Medulla oblongata (tissue), 1 donor: ENCODE measurements at regions not wholly inside any gene's neighbourhood (a gene's known extent, or its start where the extent isn't known, plus 50 kb on each side); places are given as distances from the start of the nearest gene placed in this dataset.

Source experiments
- DNase-seq: peaks from one replicate; pipeline ENCODE4 v3.0.0-alpha.2; 2015; ENCODE audit errors: extremely low spot score

DNA sequence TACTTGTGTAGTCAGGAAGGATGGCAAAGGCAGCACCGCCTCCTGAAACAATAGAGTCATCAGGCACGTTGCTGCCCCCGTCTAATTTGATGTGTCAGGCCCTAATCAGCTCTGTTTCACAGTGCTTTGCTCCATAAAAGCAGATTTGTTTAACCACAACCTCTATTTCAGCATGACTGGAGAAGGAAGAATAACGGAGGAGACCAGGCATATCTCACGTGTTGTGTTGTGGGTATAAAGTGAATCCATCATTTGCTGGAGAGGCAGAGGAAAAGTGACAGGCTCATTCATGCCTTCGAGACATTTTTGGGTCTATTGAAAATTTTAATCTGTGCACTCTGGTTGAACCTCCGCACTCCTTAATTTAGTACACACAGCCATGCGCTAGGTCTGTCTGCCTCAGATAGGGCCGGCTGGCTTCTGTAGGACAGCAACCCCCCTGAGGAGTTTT is 940.4 kb upstream of the SLC10A2 start:
- no peak for DNase-seq

DNA sequence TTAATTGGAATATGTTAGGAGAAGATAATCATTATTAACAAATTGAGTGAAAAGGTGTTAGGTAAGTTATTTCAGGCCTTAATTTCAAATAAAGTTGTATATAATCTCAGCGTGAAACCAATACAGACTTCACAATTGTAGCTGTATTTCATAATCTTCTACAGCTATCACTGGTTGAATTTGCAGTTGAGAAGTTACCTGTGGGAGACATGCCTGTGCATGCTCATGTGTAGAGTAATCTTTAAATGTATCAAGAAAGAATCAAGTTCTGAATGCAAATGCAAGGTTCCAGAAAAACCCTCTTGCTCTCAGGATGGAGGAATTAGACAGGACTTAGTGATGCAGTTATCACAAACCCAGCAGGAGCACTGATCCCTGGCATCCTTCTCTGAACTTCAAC is 938.4 kb upstream of the SLC10A2 start:
- DNase-seq = no peak

DNA sequence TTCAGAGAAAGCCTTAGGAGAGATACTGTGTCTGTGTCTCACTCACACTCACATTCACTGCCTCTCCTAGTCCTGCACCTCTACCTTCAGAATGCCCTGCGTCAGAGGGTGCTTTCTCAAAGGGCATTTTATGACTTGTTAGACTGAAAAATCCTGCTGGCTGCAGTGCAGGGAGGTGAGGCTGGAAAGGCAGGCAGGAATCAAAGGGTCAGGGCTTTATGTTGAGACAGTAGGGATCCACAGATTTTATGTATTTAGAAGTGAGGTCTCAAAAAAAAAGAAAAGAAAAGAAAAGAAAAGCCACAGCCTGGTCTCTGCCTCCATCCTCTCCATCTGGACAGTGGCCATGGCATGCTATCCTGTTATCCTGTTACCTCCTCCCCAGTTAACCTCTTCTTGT is 936.0 kb upstream of the SLC10A2 start:
- no peak for DNase-seq

DNA sequence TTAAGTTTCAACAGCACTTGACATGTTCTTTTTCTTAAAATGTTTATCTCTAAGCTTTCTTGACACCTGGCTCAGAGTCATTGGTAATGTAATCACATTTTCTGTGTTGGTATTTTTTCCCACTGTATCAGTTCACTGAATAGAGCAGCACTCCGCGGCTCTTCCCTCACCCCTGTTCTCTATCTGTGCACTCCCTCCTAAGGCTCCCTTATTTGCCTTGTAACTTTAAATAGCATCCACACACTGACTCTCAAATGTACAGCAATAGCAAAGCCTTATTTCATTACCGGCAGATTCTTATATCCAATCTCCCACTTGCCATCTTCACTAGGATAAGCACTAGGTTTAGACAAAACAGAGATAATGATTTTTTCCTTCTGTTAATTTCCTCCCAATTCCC is 935.5 kb upstream of the SLC10A2 start:
- DNase-seq = no peak

DNA sequence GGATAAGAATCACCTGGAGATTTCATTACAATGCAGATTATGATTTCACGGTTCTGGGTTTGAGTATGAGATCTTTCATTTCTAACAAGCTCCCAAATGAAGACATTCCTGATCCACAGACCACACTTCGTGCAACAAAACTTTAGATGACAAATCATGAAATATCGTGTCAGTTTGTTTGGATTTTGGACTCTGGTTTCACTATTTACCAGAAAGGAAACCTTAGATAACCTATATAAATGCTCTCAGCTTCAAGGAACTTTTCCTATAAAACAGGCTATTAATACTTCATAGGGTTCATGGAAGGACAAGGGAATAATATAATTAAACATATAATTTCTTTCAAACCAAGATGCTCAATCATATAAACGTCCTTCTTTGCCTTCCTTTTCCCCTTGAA is 930.5 kb upstream of the SLC10A2 start:
- no peak for DNase-seq

DNA sequence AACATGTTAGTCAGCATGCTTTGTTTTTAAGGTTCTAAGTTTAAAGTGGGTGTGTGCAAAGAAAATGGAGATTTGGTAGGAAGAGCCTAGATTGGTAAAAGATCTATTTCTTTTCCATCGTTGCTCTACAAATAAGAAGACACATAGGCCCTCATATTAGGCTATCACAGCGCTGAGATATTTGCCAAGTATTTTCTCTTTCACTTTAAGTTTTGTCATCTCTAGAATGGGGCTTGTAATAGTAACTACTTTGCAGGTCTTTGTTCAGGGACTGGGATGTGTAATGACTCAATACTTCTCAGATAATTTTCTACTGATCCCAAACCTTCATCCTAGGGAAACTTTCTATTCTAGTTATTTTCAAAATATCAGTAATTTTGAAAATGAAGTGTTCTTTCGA is 917.7 kb upstream of the SLC10A2 start:
- DNase-seq = no peak

DNA sequence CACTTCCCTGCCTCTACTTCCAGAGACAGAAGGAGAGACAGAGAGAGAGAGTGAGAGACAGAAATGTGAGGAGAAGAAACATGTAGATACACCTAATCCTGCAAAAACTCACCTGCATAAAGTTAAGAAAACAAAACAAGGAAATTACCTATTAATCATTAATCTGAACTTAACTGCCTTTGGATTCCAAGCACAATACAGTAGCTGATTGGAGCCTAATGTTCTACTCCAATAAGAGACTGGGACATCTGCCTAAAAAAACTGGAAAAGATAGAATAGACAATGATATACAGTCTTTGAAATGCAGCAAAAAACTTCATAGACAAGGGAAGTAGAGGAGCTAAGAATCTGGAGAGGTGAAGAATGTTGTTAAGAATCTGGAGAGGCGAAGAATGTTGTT is 910.2 kb upstream of the SLC10A2 start:
- no peak for DNase-seq

DNA sequence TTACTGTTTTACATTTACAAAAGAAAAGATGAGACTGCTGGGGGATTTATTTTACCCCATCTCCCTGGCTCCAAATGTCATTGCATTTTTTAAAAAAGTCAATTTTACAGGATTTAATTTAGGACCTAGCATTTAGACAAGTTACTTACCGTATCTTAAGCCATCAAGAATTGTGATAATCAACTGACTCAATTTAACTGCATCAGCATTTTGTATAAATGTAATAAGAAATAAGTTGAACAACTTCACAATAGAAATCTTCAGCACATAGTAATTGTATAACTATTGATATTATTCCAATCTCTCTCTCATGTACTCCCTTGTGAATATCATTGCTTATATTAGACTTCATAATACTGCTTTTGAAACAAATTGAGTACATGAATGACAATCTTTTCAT is 907.5 kb upstream of the SLC10A2 start:
- DNase-seq = no peak

DNA sequence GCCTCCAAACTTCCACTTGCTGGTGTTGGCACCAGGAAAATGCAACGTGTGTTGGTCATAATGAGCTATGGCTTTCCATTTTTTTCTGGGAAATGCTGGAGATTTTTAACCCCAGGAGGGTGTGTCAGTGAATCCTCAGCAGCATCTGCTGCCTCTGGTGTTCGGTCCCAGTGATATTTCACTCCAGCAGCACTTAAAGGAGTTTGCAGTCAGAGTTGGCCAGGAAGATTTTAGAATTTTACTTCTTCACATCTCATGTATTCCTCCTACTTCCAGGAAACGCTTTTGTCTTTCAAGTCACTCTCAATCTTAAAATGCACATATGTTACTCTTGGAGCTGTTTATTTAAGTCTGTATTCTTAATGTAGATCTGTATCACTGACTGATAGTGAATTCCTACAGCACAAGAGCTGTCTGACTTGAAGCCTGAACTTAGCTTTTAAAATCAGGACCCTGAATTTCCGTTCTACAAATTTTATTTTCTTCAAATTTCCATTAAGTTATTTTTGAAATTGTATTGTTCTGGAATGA is 903.4 kb upstream of the SLC10A2 start:
- DNase-seq = no peak

DNA sequence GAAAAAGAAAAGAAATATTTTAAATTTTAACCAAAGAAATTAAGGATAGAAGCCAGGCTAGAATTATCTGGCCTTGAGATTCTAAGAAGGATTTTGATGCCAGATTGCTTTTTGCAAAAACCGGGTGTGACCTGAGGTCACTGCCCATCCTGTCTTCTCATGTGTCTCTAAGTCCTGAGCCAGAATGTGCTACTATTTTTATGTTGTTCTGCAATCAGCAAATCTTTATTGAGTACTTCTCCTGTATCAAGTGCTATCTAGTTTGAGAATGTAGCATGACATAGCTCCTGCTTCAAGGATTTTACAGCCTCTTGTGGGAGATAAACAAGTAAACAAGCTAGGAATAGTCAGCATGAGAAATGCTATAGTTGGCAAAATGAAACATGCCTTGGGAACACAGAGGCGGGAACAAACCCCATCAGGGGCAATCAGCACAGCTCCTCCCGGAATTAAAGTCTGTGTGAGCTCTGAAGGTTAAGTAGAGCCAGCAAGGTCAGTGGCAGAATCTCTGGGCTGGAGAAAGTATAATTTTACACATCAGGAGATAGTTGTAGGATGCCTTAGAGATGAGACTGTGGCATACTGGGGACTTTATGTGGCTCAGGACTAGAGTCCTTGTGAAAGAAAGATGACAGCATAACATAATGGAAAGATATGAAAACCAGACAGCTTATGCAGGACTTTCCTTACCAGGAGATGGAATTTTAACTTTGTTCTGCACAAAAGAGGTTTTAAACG is 899.5 kb upstream of the SLC10A2 start:
- DNase-seq = no peak

DNA sequence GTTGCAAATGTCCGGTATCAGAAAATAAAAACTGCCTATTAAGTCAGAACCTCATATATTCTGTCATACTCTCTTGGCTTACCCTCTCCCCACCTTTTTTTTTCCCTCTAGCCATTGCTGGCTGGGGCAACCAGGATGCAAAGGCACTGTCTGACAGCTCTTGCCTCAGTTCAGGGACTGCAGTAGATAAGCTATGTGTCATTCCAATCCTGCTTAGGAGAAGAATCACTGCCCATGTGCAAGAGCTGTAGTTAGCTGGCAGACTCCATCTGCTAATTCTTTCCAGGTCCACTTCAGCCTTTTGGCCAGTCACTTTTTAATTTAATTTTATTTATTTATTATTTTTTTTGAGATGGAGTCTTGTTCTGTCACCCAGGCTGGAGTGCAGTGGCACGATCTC is 895.6 kb upstream of the SLC10A2 start:
- DNase-seq = no peak

DNA sequence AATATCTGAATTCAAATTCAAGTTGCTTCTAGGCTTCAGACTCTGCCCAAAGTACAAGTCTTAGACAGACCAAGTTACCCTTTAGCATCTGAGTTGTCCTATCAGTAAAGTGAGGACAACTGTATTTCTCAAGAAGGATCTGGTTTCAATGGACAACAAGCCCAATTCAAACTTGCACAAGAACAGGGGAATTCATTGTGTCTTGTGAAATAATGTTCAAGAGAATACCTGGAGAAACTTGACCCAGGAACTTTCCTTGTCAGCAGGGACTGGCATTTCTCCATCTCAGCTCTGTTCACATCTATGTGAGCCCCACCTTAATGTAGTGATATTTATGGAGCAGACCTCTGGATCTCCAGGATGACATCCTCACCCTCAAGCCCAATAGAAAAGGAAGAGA is 894.9 kb upstream of the SLC10A2 start:
- no peak for DNase-seq

DNA sequence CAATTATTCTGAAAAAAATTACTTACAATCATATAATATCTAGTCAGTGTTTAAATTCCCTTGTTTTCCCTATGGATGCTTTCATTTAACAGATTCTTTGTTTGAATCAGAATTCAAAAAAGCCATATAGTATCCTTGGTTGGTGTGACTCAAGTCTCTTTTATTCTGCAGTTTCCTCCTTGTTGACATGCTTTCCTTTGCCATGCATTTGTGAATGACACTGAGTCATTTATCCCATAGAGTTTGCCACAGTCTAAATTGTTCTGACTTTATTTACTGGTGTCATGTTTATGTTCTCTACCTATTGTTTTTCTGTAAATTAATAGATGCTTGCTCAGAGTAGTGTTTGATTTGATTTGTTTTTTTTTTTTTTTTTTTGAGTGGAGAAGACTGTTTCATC is 893.8 kb upstream of the SLC10A2 start:
- DNase-seq = no peak

DNA sequence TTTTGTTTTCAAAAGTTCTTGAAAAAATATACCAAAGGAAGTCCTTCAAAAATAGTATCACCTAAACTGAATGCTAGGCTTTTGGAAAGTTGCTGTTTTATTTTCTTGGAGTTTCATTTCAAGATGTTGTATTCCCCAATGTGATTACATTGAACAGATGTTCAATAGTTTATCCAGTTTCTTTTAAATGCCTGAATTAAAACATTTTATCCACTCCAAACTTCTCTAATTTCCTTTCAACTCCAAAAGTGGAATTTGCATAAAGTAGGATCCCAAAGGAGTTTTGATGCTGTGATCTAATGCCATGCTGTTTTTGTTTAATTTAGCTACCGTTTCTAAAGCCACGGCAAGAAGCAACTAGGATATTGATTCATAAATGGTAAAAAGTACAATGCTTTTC is 892.5 kb upstream of the SLC10A2 start:
- no peak for DNase-seq

DNA sequence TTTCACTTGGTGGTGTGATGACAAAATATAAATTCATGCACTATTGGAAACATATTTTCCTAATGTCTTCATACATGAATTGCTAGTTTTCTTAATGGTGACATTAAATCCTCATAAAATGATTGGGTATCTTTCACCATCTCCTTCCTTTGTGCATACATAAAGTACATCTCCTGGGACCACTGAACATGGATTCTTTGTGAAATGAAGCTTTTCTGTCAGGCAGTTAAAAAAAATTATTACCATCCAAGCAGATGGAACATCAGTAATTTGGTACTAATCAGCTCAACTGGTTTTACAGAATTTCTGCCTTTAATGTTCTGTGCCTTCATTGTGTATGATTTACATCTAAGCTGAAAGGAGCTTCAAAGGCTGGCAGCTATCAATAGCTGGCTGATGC is 891.7 kb upstream of the SLC10A2 start:
- DNase-seq = no peak

DNA sequence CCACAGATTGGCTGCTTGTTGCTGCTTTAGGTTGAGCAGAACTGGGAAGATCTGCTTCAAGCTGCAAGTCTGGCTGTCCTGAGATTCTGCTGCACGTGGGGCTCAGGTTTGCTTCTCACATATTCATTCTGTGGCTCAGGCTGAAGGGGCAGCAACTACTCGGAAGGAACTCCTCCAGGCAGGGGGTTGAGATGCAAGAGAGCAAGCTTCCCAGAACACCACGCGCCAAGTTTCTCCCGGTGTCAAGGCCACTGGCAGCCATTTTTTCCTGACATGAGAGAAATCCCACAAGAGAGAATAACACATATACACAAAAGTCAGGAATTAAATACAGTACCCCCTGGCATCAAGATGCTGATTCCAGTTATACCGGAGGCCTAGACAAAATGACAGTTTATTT is 887.6 kb upstream of the SLC10A2 start:
- no peak for DNase-seq

DNA sequence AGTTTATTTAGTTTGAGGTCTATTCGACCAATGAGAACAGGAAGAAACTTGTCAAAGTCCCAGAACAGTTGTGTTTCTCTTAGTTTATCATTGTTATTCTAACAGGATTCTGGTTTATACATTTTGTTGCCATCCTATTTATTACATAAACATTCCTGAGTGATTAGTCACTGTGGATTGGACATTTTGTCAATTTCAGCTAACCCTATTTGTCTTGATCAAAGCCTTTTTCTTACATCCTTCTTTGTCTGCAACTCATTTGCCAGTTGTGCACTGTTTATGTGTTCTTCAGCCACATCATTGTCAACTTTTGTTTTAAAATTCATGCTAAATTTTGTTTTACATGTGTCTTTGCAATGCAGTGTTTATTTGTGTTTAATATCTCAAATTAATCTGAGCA is 886.0 kb upstream of the SLC10A2 start:
- no peak for DNase-seq

DNA sequence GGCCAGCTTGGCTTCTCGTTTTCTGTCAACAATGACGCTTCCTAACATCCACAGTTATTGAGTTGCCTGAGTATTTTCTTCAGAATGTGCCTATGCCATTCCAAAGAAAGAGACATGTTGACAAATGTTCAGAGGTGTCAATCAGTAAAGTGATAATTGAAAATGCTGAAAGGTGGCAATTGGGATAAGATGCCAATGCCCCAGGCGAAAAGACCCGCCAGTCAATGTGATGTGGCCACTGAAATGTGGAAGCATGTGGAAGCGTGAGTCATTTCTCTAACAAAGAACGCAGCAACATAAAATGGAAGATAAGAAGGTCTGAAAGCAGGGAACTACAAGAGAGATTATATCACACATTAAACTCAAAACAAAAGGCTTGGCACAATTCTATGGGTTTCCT is 882.2 kb upstream of the SLC10A2 start:
- DNase-seq = no peak

DNA sequence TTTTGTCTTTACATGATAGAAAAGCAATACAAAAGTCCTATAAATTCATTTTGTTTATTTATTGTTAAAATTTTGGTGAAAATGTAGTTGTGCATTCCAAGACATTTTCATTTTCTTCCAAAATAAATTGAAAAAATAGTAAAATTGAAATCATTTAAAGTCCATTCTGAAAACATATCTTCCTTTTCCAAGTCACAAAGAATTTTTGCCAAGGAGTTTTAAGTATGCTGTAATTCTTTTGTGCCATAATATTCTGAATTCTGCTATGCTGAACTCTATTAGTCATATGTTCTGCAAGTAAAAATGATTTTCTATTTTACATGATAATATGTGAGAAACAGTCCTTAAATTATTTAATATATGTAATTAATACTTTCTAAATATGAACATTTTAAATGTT is 879.6 kb upstream of the SLC10A2 start:
- DNase-seq = no peak

DNA sequence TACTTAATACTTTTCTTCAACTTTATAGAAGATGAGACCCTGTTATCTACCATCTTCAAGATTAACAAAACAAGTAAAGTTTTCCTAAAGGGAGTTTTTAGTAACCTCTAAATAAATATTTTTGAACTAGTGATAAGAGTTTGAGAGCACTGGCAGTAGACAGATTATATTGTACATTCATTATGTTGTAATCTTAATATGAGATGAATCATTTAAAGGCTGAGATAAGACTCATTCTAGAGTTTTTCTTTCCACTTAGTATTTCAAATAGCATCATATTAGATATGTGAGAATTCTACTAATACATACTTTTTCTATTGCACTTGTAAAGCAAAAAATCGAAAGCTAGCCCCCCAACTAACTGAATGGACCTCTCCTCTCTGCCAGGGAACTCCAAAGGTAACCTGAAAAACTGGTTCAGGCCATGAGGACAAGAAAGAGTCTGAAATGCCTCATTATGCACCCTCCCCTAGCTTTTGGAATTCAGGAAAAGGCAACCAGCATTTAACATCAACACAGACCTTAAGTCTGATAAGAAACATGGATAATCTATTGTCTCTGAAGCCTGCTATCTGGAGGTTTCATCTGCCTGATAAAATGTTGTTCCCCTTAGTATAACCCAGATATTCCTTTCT is 875.4 kb upstream of the SLC10A2 start:
- DNase-seq = no peak

DNA sequence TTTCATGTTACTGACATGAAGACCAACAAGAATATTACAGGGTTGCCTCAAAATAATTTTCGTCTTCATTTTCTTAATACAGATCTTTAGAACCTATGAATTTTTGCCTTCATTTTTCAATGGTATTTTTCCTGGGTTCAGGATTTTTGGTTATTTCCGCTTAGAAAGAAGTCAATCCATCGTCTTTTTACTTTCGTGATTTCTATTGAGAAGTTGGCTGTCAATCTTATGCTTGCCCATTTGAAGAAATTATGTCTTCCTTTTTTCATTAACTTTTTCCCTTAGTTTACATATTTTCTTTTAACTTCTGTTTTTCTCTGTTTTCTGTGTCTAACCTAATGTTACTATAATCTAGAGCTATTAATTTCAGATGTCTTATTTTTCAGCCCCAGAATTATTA is 868.9 kb upstream of the SLC10A2 start:
- no peak for DNase-seq

DNA sequence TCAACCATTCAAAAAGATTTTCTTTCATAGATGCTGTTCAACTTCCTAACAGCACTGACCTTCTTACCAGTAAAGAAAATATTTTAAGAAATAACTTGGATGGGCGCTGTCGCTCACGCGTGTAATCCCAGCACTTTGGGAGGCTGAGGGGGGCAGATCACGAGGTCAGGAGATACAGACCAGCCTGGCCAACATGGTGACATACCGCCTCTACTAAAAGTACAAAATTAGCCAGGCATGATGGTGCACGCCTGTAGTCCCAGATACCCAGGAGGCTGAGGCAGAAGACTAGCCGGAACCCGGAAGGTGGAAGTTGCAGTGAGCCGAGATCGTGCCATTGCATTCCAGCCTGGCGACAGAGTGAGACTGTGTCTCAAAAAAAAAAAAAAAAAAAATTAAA is 865.7 kb upstream of the SLC10A2 start:
- DNase-seq = no peak

DNA sequence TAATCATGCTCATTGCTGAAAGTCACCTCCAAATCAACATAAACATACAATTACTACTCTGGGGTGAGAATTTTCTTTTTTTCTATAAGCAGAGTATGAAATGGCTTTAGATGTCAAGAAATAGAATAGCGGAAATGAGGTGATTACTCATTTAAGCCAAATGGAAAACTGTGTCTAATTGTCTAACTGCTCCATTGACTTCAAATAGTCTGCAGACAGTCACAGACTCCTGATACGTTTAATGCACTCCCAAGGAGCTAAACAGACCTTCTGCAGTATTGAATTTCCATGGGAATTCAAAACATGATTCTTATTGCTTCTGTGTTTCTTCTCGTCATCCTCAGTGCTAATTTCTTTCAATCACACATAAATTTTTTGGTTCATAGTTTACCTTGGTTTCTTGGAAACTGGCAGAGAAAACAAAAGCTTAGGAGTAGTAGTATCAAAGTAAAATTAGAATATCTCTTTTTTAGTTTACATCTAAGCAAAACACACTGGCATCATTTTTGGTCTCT is 865.2 kb upstream of the SLC10A2 start:
- DNase-seq = no peak
